Fibroblast of lung (primary cell): ENCODE measurements at regions not wholly inside any gene's neighbourhood (a gene's known extent, or its start where the extent isn't known, plus 50 kb on each side); places are given as distances from the start of the nearest gene placed in this dataset.

Source experiments
- DNase-seq, 2 donors: peaks; one replicate each; pipeline versions ENCODE4 v3.0.0 to v3.0.0-alpha.2; 2010; ENCODE audit warnings: low read depth in 2 of 2
- H2AFZ ChIP-seq: 2 replicates; pipeline ENCODE4 v1.5.1; 2012; ENCODE audit warnings: low read length, control low read depth, inconsistent platforms
- H3K27ac ChIP-seq: 2 replicates; pipeline ENCODE4 v1.5.1; 2011; ENCODE audit warnings: low read length, control low read depth; ENCODE audit not compliant: insufficient read depth
- H3K27me3 ChIP-seq: 2 replicates; pipeline ENCODE4 v1.5.1; 2011; ENCODE audit warnings: mild to moderate bottlenecking, low read length; ENCODE audit not compliant: control insufficient read depth, insufficient read depth
- H3K36me3 ChIP-seq: 2 replicates; pipeline ENCODE4 v1.5.1; 2011; ENCODE audit warnings: low read length; ENCODE audit not compliant: control insufficient read depth, insufficient read depth
- H3K4me1 ChIP-seq: 2 replicates; pipeline ENCODE4 v1.5.1; 2011; ENCODE audit warnings: low read length; ENCODE audit not compliant: control insufficient read depth, insufficient read depth; ENCODE audit errors: extremely low read depth
- H3K4me2 ChIP-seq: 2 replicates; pipeline ENCODE4 v1.5.1; 2011; ENCODE audit warnings: low read length, control low read depth; ENCODE audit not compliant: insufficient read depth; ENCODE audit errors: extremely low read depth
- H3K4me3 ChIP-seq, 4 experiments: fragments of 200-600 bp in 1 of 4; sonication (generic) in 1 of 4; replicated peaks in 1 of 4; 2 replicates each; pipeline ENCODE4 v1.5.1; 2011 to 2016; ENCODE audit warnings: low read length in 4 of 4, low read depth in 3 of 4, mild to moderate bottlenecking in 3 of 4, control low read depth in 2 of 4, inconsistent platforms in 1 of 4, mixed read lengths in 1 of 4; ENCODE audit not compliant: insufficient read depth in 1 of 4; ENCODE audit errors: control extremely low read depth in 1 of 4
- H3K79me2 ChIP-seq: 2 replicates; pipeline ENCODE4 v1.5.1; 2012; ENCODE audit warnings: mild to moderate bottlenecking, low read length, inconsistent platforms; ENCODE audit not compliant: control insufficient read depth, insufficient read depth
- H3K9ac ChIP-seq: 2 replicates; pipeline ENCODE4 v1.5.1; 2011; ENCODE audit warnings: mild to moderate bottlenecking, low read length, control low read depth; ENCODE audit not compliant: insufficient read depth
- H3K9me3 ChIP-seq: 2 replicates; pipeline ENCODE4 v1.5.1; 2012; ENCODE audit warnings: low read depth, low read length; ENCODE audit not compliant: control insufficient read depth, insufficient read depth
- H4K20me1 ChIP-seq: 2 replicates; pipeline ENCODE4 v1.5.1; 2011; ENCODE audit warnings: low read length; ENCODE audit not compliant: control insufficient read depth, insufficient read depth; ENCODE audit errors: extremely low read depth
- CTCF ChIP-seq, 2 donors: IDR thresholded peaks in 1 of 2; conservative IDR thresholded peaks in 1 of 2; 1 replicate in 1 of 2; 2 replicates in 1 of 2; pipeline ENCODE4 v1.5.1; 2011 to 2012; ENCODE audit warnings: low read length in 2 of 2, control low read depth in 1 of 2, inconsistent platforms in 1 of 2, low read depth in 1 of 2, mild to moderate bottlenecking in 1 of 2
- EZH2 ChIP-seq: IDR thresholded peaks from 2 replicates; pipeline ENCODE4 v1.5.1; 2012; ENCODE audit warnings: low read length, control low read depth, mild to moderate bottlenecking; ENCODE audit errors: missing control alignments

- TF ChIP-seq EZH2 (no peak), CTCF (conservative IDR thresholded peaks at IDR 0.05 in 1 of 2, IDR thresholded peaks at IDR 0.05 in 1 of 2; ENCODE audit: low read depth in 1 of 2, low read length in 2 of 2) (no peak)
- no peak for DNase-seq
- Histone ChIP-seq H3K9ac (no peak overlapping the region), H2AFZ (no peak overlapping the region), H3K27me3 (no peaks in the 10 kb centered on the region), H3K4me3 (no peak overlapping the region), H3K36me3 (no peaks in the 10 kb centered on the region), H3K79me2 (no peaks in the 10 kb centered on the region), H3K4me1 (no peaks in the 10 kb centered on the region), H4K20me1 (no peaks in the 10 kb centered on the region), H3K27ac (no peak overlapping the region), H3K4me2 (no peak overlapping the region), H3K9me3 (no peaks in the 10 kb centered on the region)
These were observed 390.3 kb upstream of the MEF2C start for GRCh38 chr5:89273289-89273688.

GRCh38 chr5:89270901-89271300 lies 387.9 kb upstream of the MEF2C start:
- Histone ChIP-seq H2AFZ (no peak overlapping the region), H3K79me2 (no peaks in the 10 kb centered on the region), H3K27me3 (no peaks in the 10 kb centered on the region), H3K9ac (no peak overlapping the region), H4K20me1 (no peaks in the 10 kb centered on the region), H3K4me2 (no peak overlapping the region), H3K4me3 (no peak overlapping the region), H3K27ac (no peak overlapping the region), H3K4me1 (no peaks in the 10 kb centered on the region), H3K36me3 (no peaks in the 10 kb centered on the region), H3K9me3 (no peaks in the 10 kb centered on the region)
- no peak for TF ChIP-seq EZH2
- TF ChIP-seq CTCF (conservative IDR thresholded peaks at IDR 0.05 in 1 of 2, IDR thresholded peaks at IDR 0.05 in 1 of 2; ENCODE audit: low read depth in 1 of 2, low read length in 2 of 2), result no peak
- no peak for DNase-seq

GRCh38 chr5:89269721-89270120 lies 386.7 kb upstream of the MEF2C start:
- no peak for DNase-seq
- no peak overlapping the region for H3K4me3 ChIP-seq
- no peaks in the 10 kb centered on the region for H3K4me1 ChIP-seq
- H3K9me3 ChIP-seq, result no peaks in the 10 kb centered on the region
- no peaks in the 10 kb centered on the region for H3K27me3 ChIP-seq
- H2AFZ ChIP-seq, result no peak overlapping the region
- no peaks in the 10 kb centered on the region for H3K36me3 ChIP-seq
- no peak overlapping the region for H3K27ac ChIP-seq
- TF ChIP-seq EZH2, result no peak
- no peak for TF ChIP-seq CTCF (conservative IDR thresholded peaks at IDR 0.05 in 1 of 2, IDR thresholded peaks at IDR 0.05 in 1 of 2; ENCODE audit: low read depth in 1 of 2, low read length in 2 of 2)
- H4K20me1 ChIP-seq, result no peaks in the 10 kb centered on the region
- no peak overlapping the region for H3K9ac ChIP-seq
- no peak overlapping the region for H3K4me2 ChIP-seq
- no peaks in the 10 kb centered on the region for H3K79me2 ChIP-seq
